22Rv1 (cell line): ENCODE measurements at regions not wholly inside any gene's neighbourhood (a gene's known extent, or its start where the extent isn't known, plus 50 kb on each side); places are given as distances from the start of the nearest gene placed in this dataset.
"Not testable (repeated sequence)": the region's sequence is repeated elsewhere in the genome, so short reads cannot be mapped to it uniquely, and the experiment has no call there.

ENCODE experiments used
- H3K27ac ChIP-seq: fragments of 450-650 bp; 2 replicates; pipeline ENCODE4 v1.5.1; 2017
- CTCF ChIP-seq: fragments of 450-650 bp; IDR thresholded peaks from 2 replicates; pipeline ENCODE4 v1.5.1; 2017; ENCODE audit warnings: mild to moderate bottlenecking
- ZFX ChIP-seq: fragments of 450-650 bp; IDR thresholded peaks from 2 replicates; pipeline ENCODE4 v1.6.1; 2017; ENCODE audit warnings: antibody characterized with exemption, borderline replicate concordance

- H3K27ac ChIP-seq, result not testable (repeated sequence)
Observed at GRCh38 chr16:29186306-29187220, 201.7 kb downstream of the LAT start.

GRCh38 chr16:29185872-29186271 is 201.0 kb downstream of the LAT start:
- H3K27ac ChIP-seq, result not testable (repeated sequence)

- H3K27ac ChIP-seq, result not testable (repeated sequence)
Observed at GRCh38 chr16:29184738-29185438, 200.0 kb downstream of the LAT start.

GRCh38 chr16:29182940-29183868 is 198.4 kb downstream of the LAT start:
- not testable (repeated sequence) for H3K27ac ChIP-seq

GRCh38 chr16:29182501-29182900 is 197.6 kb downstream of the LAT start:
- no peak for TF ChIP-seq CTCF
- TF ChIP-seq ZFX, result no peak
- H3K27ac ChIP-seq, result no peak overlapping the region

GRCh38 chr16:29181921-29182411 is 197.1 kb downstream of the LAT start:
- not testable (repeated sequence) for H3K27ac ChIP-seq
- TF ChIP-seq CTCF, result peak; percentile 41

GRCh38 chr16:29181254-29181780 is 196.5 kb downstream of the LAT start:
- not testable (repeated sequence) for H3K27ac ChIP-seq

- H3K27ac ChIP-seq, result not testable (repeated sequence)
Observed at GRCh38 chr16:29180206-29180600, 195.4 kb downstream of the LAT start.

- not testable (repeated sequence) for H3K27ac ChIP-seq
Observed at GRCh38 chr16:29179401-29180205, 194.8 kb downstream of the LAT start.

- not testable (repeated sequence) for H3K27ac ChIP-seq
Observed at GRCh38 chr16:29177888-29178726, 193.3 kb downstream of the LAT start.

- not testable (repeated sequence) for H3K27ac ChIP-seq
Observed at GRCh38 chr16:29177203-29177887, 192.5 kb downstream of the LAT start.

GRCh38 chr16:29176822-29177202 is 192.0 kb downstream of the LAT start:
- not testable (repeated sequence) for H3K27ac ChIP-seq

GRCh38 chr16:29176154-29176470 is 191.3 kb downstream of the LAT start:
- not testable (repeated sequence) for H3K27ac ChIP-seq

- H3K27ac ChIP-seq, result not testable (repeated sequence)
Observed at GRCh38 chr16:29175411-29176153, 190.7 kb downstream of the LAT start.
